ENCODE measurements at regions not wholly inside any gene's neighbourhood (a gene's known extent, or its start where the extent isn't known, plus 50 kb on each side); places are given as distances from the start of the nearest gene placed in this dataset.
"Not testable (repeated sequence)": the region's sequence is repeated elsewhere in the genome, so short reads cannot be mapped to it uniquely, and the experiment has no call there.

GRCh38 chr22:12036802-12037201 is 3491.2 kb upstream of the OR11H1 start:
- H3K4me3 ChIP-seq, H3K9me3 ChIP-seq, H3K4me1 ChIP-seq, H3K27ac ChIP-seq, H3K27me3 ChIP-seq, H3K36me3 ChIP-seq: not testable (repeated sequence)
- peak in 1 of 3 donors; percentile 41 for DNase-seq
